Ectodermal cell (in vitro differentiated cells): ENCODE measurements at regions not wholly inside any gene's neighbourhood (a gene's known extent, or its start where the extent isn't known, plus 50 kb on each side); places are given as distances from the start of the nearest gene placed in this dataset.

Experiments used
- H3K27ac ChIP-seq: 2 replicates; pipeline ENCODE4 v1.7.0; 2013; ENCODE audit warnings: mild to moderate bottlenecking, low read depth, low read length; ENCODE audit not compliant: insufficient read depth, poor library complexity, severe bottlenecking
- H3K27me3 ChIP-seq: 2 replicates; pipeline ENCODE4 v1.7.0; 2013; ENCODE audit warnings: mild to moderate bottlenecking, low read length; ENCODE audit not compliant: insufficient read depth, control insufficient read depth, poor library complexity, severe bottlenecking
- H3K36me3 ChIP-seq: one replicate; pipeline ENCODE4 v1.7.0; 2013; ENCODE audit warnings: low read length; ENCODE audit not compliant: control insufficient read depth, insufficient read depth
- H3K4me1 ChIP-seq: one replicate; pipeline ENCODE4 v1.7.0; 2013; ENCODE audit warnings: low read length; ENCODE audit not compliant: control insufficient read depth, insufficient read depth
- H3K4me3 ChIP-seq: 2 replicates; pipeline ENCODE4 v1.7.0; 2013; ENCODE audit warnings: low read depth, low read length, control low read depth; ENCODE audit not compliant: insufficient read depth
- H3K9me3 ChIP-seq: 2 replicates; pipeline ENCODE4 v1.7.0; 2013; ENCODE audit warnings: mild to moderate bottlenecking, low read length, moderate library complexity; ENCODE audit not compliant: control insufficient read depth
- WGBS, 2 experiments: methylation state at CpG; one replicate each; pipeline ENCODE4 v1.1.7; 2013; ENCODE audit warnings: missing lambda C conversion rate in 2 of 2; 5-methylcytosine and 5-hydroxymethylcytosine counted together

DNA sequence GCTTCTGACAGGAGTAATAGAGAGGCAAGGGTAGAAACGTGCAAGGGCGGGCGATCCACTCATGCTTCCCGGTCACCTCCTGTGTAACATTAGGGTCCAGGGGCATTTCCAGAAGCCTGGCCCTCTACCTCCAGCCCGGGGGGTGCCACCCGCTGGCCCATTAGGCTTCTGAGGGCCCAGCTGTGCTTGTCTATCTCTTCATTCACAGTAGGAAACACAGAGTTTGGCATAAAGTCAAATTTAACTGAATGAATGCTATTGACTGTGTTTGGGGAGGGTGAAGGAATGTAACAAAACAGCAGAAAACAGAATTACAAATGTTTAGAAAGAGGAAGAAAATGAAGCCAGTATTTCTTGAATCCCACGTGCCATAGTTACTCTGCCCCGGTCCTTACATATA is 112.4 kb upstream of the SLC66A3 start:
- 87 to 90% methylated on average over 7 to 8 of the region's 8 CpGs for WGBS, 2 experiments
- no peak overlapping the region for H3K4me3 ChIP-seq
- H3K9me3 ChIP-seq: no peaks in the 10 kb centered on the region
- no peaks in the 10 kb centered on the region for H3K27me3 ChIP-seq
- H3K27ac ChIP-seq: no peak overlapping the region
- H3K36me3 ChIP-seq: no peaks in the 10 kb centered on the region
- no peaks in the 10 kb centered on the region for H3K4me1 ChIP-seq

DNA sequence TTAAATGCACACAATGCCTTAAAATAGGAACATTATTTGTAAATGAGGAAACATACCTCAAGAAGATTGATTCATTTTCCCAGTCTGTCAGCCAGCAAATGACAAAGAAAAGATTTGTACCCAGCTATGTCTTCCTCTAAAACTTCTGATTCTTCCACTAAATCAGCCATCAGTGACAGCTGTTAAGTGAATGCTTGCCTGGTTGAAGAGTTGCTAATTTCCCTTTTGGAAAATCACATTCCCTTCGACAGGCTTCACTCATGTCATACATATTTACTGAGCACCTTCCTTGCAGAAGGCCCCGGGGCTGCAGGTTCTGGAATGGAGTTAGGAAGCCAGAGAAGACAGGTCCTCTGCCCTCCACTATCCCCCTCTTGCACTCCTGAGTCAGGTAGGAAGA is 112.0 kb upstream of the SLC66A3 start:
- Histone ChIP-seq H3K36me3 (no peaks in the 10 kb centered on the region), H3K27ac (no peak overlapping the region), H3K4me3 (no peak overlapping the region), H3K4me1 (no peaks in the 10 kb centered on the region), H3K9me3 (no peaks in the 10 kb centered on the region), H3K27me3 (no peaks in the 10 kb centered on the region)
- 63 to 71% methylated on average over 2 of the region's 2 CpGs for WGBS, 2 experiments

DNA sequence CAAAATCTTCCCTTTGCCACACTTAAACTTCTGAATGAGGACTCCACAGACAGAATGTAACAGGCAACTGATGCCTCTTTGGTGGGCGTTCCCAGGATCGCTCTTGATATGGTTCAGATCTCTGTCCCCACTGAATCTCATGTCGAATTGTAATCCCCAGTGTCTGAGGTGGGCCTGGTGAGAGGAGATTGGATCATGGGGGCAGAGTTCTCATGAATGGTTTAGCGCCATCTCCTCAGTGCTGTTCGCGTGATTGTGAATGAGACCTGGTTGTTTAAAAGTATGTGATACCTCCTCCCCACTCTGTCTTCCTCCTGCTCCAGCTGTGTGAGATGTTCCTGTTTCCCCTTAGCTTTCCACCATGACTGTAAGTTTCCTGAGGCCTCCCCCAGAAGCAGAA is 111.1 kb upstream of the SLC66A3 start:
- no peaks in the 10 kb centered on the region for H3K9me3 ChIP-seq
- H3K36me3 ChIP-seq: no peaks in the 10 kb centered on the region
- WGBS, 2 experiments: 88% methylated on average over 6 of the region's 6 CpGs
- no peaks in the 10 kb centered on the region for H3K27me3 ChIP-seq
- H3K27ac ChIP-seq: no peak overlapping the region
- H3K4me1 ChIP-seq: no peaks in the 10 kb centered on the region
- H3K4me3 ChIP-seq: no peak overlapping the region

DNA sequence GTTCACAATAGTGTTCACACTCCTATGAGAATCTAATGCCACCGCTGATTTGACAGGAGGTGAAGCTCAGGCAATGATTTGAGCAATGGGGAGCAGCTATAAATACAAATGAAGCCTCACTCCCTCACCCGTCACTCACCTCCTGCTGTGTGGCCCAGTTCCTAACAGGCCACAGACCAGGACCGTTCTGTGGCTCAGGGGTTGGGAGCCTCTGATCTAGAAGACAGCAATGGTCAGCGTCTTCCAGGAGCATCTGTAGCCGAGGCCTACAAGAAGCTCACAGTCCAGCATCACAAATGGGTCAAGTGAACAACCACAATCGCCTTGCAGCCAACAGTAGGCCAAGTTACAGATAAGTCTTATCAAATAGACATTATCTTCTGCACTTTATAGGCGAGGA is 110.0 kb upstream of the SLC66A3 start:
- WGBS, 2 experiments: 92 to 95% methylated on average over 7 of the region's 7 CpGs
- H3K27me3 ChIP-seq: no peaks in the 10 kb centered on the region
- H3K9me3 ChIP-seq: no peaks in the 10 kb centered on the region

DNA sequence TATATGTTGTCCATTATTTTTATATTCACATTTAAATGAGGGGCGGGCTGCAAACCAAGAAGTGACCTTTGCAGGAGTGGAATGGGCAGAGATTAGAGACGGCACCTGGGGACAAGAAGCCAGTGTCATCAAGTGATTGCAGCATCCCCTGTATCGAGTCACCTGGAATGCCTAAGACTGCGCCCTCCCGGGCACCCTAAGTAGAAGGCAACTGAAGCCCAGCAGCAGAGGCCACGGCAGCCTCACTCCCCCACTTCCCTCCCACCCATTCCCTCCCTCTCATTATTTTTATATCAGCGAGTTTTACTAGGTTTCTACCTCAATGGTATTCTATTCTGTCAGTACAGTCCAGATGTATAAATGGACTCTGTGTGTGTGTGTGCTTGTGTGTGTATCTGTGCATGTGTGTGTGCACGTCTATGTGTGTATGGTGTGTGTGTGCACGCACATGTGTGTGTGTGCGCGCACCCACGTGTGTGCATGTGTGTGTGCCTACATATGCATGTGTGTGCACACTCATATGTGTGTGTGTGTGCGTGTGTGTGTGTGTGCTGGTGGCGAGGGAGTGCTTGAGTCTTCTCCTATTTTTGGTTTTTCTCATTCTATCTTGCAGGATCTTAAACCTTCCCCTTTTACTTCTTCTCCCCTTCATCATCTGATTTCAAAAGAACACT is 106.8 kb upstream of the SLC66A3 start:
- Histone ChIP-seq H3K4me3 (no peak overlapping the region), H3K9me3 (no peaks in the 10 kb centered on the region), H3K27me3 (no peaks in the 10 kb centered on the region), H3K27ac (no peak overlapping the region), H3K4me1 (no peaks in the 10 kb centered on the region), H3K36me3 (no peaks in the 10 kb centered on the region)
- 93% methylated on average over 14 of the region's 14 CpGs for WGBS, 2 experiments

More for the DNA sequence above, 110.0 kb upstream of the SLC66A3 start:
- Histone ChIP-seq H3K4me1 (no peaks in the 10 kb centered on the region), H3K4me3 (no peak overlapping the region), H3K27ac (no peak overlapping the region), H3K36me3 (no peaks in the 10 kb centered on the region)

DNA sequence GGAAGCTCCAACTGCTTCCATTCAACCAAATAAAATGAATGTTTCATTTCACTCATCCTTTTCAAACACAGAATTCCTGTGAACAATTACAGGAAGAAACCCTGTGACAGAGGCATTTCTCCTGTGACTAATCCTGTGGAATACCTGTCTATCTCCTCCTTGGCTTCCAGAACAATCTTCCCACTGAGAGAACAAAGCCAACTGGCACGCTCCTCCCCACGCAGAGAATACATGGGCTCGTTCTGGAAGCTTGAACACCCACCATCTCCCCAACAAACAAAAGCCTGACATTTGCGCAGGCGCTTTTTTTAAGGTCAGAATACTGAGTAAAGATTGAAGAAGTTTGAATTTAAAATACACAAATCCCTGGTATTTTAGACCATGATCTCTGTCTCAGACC is 104.7 kb upstream of the SLC66A3 start:
- Histone ChIP-seq H3K4me3 (no peak overlapping the region), H3K4me1 (no peaks in the 10 kb centered on the region), H3K27me3 (no peaks in the 10 kb centered on the region), H3K9me3 (no peaks in the 10 kb centered on the region), H3K27ac (no peak overlapping the region), H3K36me3 (no peaks in the 10 kb centered on the region)
- WGBS, 2 experiments: 88 to 90% methylated on average over 3 to 5 of the region's 5 CpGs

DNA sequence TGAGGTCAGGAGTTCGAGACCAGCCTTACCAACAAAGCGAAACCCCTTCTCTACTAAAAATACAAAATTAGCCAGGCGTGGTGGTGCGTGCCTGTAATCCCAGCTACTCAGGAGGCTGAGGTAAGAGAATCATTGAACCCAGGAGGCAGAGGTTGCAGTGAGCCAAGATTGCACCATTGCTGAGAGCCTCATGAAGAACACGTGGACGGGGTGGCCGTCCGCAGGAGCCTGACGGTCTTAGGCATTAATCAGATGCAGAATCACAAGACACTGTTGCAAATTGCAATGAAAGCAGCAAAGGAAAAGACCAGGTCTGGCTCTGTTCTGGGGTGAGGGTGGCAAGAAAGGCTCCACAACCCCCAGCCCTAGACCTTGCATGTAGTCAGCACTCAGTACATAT is 104.0 kb upstream of the SLC66A3 start:
- Histone ChIP-seq H3K27ac (no peak overlapping the region), H3K27me3 (no peaks in the 10 kb centered on the region), H3K4me3 (no peak overlapping the region), H3K36me3 (no peaks in the 10 kb centered on the region), H3K4me1 (no peaks in the 10 kb centered on the region), H3K9me3 (no peaks in the 10 kb centered on the region)
- WGBS, 2 experiments: 94% methylated on average over 9 of the region's 9 CpGs

DNA sequence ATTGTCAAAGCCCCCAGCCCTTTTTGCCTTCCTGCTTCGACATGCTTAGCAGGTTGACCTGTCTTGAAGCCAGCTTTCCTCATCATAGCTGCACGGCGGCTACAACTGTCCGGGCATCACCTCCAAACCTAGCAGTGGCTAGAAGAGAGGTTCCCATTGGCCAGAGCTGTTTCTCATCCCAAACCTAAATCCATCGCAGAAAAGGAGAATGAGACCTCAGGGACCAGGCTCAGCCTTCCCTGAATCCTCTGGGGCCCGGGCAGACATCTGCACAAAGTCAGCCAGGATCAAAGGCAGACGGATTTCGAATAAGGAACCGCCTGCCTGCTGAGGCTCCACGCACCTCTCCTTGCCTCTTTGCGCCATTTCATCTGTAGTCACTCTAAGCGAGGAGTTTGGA is 101.7 kb upstream of the SLC66A3 start:
- Histone ChIP-seq H3K36me3 (no peaks in the 10 kb centered on the region), H3K4me3 (no peak overlapping the region), H3K27me3 (no peaks in the 10 kb centered on the region), H3K9me3 (no peaks in the 10 kb centered on the region), H3K27ac (no peak overlapping the region), H3K4me1 (no peaks in the 10 kb centered on the region)
- 94 to 95% methylated on average over 12 of the region's 12 CpGs for WGBS, 2 experiments

DNA sequence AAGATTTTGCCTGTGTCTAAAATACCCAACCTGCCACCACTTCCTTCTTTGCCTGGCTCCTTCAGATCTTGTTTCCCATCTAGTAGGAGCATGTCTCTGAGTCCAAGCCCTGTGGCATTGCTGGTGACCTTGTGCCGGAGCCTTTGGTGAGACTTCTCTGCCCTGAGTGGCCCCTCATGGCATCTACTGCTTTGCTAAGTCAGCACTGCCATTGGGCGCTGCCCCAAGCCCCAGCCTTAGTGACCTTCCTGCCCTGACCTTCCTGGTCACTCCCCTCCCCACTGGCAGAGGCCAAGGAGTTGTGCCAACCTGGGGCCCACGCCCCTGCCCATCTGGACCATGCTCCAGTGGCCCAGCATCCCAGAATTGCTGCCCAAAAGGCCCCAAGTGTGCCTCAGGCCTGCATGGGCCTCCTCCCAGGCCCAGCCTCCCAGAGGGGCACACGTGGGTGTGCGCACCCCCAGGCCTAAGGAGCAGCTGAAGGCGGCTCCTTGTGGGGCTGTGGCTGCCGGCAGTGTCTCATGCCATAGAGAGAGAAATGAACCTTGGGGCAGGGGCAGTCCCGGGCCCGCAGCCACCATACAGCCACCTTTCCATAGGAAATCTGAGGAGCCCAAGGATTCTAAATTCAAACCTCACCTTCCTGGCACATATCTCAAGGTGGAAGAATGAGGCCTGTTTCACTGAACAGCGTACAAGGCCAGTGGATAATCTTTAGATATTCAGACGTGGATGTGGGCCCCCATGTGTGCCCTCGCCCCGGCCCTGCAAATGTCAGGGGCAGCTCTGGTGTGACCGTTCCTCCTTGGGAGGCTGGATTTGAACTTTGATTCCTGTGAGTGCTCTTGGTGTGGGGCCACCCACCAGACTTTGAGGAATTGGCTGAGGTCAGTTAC is 100.2 kb upstream of the SLC66A3 start:
- no peaks in the 10 kb centered on the region for H3K36me3 ChIP-seq
- H3K27ac ChIP-seq: no peak overlapping the region
- H3K9me3 ChIP-seq: no peaks in the 10 kb centered on the region
- H3K27me3 ChIP-seq: no peaks in the 10 kb centered on the region
- WGBS, 2 experiments: 93 to 94% methylated on average over 14 of the region's 14 CpGs
- no peak overlapping the region for H3K4me3 ChIP-seq
- no peaks in the 10 kb centered on the region for H3K4me1 ChIP-seq

DNA sequence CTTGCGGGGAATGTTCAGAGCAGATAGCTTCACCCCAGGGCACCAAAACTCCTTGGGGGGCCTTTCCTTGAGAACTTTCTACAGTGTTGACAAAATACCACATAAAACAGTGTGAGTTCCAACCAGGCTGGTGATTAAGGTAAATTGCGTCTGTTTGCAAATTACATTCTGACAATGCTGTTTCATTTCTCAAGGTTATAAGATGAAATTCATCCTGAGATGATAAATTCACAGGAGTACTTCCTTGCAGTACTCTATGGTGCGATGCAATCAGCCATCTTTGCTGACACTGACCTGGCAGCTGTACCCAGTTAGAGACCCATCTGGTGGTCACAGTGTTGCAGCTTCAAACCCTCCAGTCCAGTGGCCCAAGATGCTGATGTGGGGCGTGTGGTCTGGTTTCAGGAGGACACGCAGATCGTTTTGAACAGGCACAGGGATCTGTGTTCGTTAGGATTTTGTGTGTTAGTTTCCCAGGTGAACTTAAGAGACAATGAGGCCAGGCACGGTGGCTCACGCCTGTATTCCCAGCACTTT is 99.5 kb upstream of the SLC66A3 start:
- Histone ChIP-seq H3K27me3 (no peaks in the 10 kb centered on the region), H3K4me1 (no peaks in the 10 kb centered on the region), H3K36me3 (no peaks in the 10 kb centered on the region), H3K9me3 (no peaks in the 10 kb centered on the region), H3K27ac (no peak overlapping the region), H3K4me3 (no peak overlapping the region)
- 90 to 94% methylated on average over 9 of the region's 9 CpGs for WGBS, 2 experiments
